Medulla oblongata (tissue), 1 donor: ENCODE measurements at regions not wholly inside any gene's neighbourhood (a gene's known extent, or its start where the extent isn't known, plus 50 kb on each side); places are given as distances from the start of the nearest gene placed in this dataset.
A peak's percentile ranks its signal among the peaks of the same experiment; 100 is the strongest.

ENCODE experiments used
- DNase-seq: peaks from one replicate; pipeline ENCODE4 v3.0.0-alpha.2; 2015; ENCODE audit errors: extremely low spot score

DNA sequence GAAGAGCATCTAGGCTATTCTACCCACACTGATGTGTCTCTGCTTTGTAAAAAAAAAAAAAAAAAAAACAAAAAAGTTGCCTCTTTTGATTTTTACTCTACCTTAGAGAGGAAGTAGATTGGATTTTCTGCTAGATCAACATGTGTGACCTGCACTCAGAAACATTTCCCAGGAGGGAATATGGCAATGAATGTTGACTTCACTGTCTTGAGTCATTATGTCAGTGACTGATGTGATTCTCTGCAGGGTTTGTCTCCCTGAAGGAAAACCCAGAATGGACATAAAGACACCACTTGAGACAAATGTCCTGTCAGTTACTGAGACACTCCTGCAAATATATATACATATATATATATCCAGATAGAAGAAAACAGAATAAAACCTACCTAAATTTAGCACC lies 370.3 kb downstream of the BMPER start:
- DNase-seq: no peak

DNA sequence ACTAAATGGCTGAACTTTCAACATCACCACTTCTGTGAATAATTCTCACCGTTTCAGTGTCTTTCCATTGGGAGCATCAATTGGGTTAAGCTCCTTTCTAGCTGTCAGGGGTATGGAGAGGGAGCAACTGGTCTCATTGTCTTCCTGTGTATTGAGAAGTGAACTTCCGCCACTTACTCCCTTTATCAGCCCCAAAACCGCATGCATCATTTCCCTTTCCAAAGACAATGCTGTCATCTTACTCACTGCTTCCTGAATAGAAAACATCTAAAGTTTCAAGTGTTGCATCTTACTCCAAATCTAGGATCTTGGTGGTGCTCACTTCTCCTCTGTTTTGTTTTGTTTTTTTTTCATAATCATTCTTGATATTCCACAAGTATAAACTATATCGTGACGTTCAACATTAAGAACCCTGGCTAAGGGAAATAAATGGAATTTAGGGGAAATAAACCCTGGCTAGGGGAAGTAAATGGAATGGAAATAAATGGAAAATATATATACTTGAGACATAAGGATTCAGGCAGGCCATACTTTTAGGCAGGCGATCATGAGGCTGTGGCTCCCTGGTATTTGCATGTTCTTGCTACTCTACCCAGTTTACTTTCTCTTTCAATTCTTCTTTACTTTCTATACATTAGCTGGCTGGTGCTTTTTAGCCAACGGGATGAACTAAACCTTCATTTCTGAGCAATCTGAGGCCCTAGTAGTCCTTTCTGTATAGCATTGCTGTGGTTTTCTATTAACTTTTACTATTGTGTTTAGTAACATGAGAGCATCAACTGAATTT lies 371.9 kb downstream of the BMPER start:
- no peak for DNase-seq

DNA sequence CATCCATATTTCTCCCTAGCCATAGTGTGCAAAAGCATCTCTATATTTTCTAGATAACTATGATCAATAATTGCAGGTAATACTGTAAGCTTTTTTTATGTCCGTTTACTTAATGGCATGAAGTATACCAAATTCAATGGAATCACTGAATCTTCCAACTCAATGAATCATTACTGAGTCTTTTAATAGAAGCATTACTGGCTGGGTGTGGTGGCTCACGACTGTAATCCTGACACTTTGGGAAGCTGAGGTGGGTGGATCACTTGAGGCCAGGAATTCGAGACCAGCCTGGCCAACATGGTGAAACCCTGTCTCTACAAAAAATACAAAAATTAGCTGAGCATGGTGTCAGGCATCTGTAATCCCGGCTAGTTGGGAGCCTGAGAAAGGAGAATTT lies 372.5 kb downstream of the BMPER start:
- no peak for DNase-seq

DNA sequence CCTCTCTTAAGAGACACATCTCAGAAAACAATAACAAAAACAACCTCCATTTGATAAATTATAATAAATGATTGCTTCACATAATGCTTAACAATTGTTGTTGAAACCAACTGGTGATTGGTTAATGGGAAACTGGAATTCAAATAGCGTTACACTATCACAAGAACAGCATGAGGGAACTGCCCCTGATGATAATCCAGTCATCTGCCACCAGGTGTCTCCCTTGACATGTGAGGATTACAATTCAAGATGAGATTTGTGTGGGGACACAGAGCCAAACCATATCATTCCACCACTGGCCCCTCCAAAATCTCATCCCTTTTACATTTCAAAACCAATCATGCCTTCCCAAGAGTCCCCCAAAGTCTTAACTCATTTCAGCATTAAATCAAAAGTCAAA lies 375.9 kb downstream of the BMPER start:
- no peak for DNase-seq

DNA sequence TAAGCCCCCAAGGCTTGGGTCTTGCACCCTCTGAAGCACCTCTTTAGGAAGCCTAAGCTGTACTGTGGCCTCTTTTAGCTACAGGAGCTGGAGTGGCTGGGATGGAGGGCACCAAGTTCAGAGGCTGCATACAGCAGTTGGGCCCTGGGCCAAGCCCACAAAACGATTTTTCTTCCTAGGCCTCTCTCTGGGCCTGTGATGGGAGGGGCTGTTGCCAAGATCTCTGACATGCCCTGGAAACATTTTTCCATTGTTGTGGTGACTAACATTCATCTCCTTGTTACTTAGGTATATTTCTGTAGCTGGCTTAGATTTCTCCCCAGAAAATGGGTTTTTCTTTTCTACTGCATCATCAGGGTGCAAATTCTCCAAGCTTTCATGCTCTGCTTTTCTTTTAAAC lies 375.7 kb upstream of the NPSR1 start:
- no peak for DNase-seq

DNA sequence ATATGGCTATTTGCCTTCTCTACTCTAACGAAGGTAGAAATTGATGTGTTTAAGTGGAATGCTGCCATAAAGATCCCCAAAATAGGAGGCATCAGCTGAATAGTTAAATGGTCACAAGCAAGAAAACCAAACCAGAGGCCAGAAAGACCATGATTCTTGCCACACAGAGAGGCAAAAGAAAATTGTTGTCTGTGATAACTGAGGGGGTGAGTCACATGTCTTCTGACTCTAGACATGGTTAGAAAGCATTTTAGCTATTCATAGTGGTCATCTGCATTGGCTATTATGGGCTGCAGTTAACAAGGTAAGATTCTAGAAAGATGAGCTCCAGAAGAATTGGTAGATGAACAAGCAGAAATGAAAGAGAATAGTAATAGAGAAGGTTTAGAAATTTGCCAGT lies 361.4 kb upstream of the NPSR1 start:
- DNase-seq: no peak

DNA sequence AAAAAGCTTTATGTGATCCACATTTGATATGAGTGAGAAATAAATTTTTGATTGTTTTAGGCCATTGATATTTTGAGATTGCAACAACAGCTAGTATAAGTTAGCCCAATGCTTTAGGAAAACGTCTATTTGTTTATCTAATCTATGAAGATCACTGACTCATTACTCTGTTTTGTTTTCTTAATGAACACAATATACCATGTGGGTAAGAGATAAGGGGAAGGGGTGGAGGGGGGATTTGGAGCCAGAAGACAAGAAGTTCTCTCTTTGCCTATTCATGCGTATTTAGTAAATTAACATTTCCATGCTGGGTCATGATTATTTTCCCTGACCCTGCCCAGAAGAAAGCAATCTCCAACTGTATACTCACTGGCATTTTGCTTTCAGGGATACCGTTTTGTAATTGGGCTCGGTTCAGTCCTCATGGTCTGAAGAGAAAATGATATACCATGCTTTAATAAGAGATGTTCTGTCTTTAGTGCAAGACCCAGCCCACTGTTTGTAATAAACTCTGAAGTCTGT lies 359.5 kb upstream of the NPSR1 start:
- DNase-seq: no peak

DNA sequence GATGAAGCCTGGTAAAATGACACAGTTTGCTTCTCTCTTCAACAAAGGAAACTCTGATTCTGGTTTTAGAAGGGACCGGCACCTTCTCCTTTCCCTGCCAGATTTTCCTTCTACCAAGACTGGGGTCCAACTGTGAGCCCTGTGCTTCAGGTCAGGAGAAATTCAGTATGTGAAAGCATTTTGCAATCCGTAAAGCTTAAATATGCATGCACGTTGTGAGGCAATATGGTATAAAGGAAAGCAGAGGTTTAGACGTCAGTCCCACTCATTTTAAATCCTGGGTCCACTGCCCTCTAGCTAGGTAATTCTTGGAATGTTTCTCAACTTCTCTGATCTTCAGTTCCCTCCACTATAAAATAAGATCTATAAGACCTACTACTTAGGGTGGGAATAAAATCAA lies 359.0 kb upstream of the NPSR1 start:
- DNase-seq: no peak

DNA sequence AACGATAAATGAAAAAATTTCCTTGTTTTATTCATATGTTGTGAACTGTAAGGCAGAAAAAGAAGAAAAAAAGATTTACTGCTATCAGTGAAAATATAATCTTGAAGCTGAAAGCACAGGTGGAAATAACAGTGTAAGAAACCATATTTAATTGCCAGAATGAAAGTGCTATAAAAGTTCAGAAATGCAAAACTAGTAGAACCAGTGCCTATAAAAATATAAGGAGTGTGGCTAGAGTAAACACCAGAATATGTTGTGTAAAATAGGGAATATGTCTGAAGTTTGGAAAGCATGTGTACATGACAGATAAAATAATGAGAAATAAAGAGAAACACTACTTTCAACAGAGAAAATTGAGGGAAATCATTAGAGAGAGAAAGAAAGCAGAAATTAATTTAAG lies 350.5 kb upstream of the NPSR1 start:
- DNase-seq: no peak

DNA sequence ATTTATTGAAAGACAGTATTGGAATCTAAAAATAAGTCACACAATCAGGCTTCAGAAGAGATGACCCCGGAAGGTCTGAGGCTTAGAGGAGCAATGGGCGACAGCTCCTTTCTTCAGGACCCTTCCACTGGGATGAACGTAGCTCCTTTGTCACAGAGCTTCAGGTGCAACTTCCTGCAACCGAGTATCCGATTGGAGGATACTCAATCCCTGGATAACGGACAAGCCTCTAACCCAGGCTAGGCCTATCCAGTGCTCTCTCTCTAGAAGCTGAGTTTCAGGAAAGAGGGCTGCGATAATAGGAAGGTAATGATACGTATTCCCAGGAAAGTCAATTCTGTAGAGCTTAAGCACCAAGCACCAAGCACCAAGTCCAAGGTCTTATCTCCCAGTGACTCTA lies 349.4 kb upstream of the NPSR1 start:
- DNase-seq: no peak

DNA sequence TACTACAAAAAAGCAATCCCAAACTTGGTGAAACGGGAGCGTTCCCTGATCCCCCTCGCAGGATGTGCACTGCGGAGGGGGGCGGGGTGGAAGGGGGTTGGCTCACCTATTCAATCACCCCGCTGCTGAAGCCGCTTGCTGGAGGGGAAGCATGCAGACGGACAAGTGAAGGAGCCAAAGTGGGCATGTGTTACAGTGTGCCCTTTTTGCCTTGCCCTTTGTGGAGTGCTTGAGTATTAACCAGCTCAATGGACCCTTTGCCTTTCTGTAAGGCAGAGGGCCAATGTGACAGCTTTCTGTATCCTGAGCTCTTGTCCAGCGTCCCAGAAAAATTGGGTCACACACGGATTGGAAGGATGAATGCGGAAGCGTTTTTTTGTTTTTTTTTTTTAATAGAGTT lies 348.9 kb upstream of the NPSR1 start:
- DNase-seq: no peak

DNA sequence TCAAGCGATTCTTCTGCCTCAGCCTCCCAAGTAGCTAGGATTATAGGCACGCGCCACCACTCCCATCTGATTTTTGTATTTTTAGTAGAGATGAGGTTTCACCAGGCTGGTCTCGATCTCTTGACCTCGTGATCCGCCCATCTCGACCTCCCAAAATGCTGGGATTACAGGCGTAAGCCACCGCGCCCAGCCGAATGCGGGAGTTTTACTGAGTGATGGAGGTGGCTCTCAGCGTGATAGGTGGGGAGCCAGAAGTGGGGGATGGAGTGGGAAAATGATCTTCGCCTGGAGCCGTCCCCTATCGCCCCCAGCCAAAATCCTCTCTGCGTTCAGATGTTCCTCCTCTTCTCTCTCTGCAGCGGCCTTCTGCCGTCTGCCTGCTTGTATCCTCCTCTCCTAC lies 348.4 kb upstream of the NPSR1 start:
- no peak for DNase-seq

DNA sequence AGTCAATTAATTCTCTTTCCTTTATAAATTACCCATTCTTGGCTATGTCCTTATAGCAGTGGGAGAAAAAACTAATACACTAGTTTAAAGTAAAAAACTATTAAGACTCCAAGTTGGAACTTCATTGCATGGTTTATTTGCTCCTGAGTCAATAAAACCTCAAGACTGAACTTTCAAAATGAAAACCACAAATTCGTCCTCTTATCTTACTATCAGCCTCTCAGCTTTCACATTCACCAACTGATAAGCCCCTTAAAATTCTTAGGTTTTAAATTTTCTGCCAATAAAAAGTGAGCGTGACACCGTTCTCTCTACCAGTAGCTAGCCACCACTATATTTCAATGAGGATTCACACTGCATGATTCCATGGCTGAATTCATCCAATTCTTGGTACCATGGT lies 346.4 kb upstream of the NPSR1 start:
- no peak for DNase-seq

DNA sequence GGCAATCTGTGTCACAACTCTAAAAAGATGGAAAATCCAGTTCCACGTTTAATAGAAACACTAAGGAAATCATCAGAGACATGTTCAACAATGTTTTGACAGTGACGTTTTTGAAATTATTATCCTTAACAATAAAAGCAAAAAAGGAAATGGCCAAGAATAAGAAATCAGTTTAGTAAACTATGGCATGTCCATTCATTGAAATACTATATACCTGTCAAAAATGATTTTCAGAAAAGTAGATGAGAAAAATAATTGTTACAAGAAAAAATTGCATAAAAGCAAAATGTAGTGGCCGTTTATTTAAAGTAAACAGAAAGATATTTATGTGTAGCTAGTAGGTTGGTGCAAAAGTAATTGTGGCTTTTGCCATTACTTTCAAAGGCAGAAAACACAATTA lies 345.4 kb upstream of the NPSR1 start:
- no peak for DNase-seq

DNA sequence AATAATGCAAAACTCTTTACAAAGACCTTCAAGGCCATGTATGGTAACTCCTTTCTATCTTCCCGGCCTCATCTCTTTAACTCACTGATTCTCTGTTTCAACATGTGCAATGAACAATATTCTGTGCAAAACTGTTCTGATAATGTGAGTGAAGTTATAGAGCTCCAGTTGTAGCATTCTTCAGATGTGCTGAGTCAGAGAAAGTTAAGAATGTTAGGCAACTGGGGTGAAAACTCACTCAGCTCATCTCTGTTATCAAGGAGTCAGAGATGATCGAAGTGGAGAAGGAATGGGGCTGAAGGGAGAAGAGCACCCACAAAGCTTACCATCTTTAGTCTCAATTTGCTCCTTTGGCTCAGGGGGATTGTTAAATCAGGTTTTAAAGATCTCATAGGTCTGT lies 344.7 kb upstream of the NPSR1 start:
- no peak for DNase-seq

DNA sequence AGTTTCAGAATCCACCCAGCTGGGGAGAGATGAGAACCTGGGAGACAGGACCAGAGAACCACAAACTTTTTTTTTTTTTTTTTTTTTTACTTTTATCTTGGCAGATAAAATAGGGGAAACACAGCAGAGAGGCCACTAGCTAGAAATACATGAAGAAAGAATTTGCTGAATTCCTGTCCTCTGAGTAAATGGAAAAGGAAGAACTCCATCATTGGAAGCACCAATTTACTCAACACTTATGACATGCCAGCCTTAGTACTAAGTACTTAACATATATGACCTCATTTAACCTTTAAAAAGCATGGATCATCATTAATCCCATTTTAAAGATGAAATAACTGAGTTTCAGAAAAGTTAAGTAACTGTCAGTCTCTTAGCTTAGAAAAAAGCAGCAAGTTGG lies 343.0 kb upstream of the NPSR1 start:
- DNase-seq: no peak

DNA sequence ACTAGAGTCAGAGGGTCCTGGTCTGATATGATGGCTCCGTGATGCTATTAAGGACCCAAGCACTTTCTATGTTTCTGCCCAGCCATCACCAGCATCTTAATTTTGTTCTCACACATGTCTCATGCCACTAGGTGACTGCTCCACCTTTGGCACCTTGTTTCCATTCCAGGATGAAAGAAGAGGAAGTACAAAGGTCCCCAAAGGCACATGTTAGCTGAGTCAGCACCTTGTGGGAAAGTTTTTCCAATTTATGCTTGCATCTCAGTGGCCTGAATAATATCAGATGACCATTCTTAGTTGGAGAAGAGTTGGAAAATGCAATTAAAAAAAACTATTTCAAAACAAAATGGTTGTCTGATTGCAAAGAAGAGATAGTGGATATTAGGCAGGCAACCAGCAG lies 341.0 kb upstream of the NPSR1 start:
- DNase-seq: no peak

DNA sequence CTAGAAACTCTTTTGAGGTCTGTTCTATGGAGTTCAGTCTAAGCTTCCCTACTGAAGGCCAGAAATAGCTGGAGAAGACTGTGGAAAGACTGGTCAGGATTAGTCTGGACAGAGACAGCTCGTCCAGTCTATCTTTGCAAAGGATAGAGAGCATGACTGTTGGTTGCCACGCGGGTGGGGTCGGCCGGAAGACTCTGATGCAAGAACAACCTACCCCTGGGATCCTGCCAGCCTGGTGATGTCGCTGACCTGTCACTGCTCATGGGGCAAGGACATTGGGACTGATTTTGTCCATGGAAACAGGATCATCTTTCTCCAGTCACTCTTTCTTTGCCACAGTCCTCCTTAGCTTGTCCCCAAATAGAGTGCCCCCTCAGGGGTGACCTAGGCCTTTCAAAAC lies 337.6 kb upstream of the NPSR1 start:
- DNase-seq: no peak

DNA sequence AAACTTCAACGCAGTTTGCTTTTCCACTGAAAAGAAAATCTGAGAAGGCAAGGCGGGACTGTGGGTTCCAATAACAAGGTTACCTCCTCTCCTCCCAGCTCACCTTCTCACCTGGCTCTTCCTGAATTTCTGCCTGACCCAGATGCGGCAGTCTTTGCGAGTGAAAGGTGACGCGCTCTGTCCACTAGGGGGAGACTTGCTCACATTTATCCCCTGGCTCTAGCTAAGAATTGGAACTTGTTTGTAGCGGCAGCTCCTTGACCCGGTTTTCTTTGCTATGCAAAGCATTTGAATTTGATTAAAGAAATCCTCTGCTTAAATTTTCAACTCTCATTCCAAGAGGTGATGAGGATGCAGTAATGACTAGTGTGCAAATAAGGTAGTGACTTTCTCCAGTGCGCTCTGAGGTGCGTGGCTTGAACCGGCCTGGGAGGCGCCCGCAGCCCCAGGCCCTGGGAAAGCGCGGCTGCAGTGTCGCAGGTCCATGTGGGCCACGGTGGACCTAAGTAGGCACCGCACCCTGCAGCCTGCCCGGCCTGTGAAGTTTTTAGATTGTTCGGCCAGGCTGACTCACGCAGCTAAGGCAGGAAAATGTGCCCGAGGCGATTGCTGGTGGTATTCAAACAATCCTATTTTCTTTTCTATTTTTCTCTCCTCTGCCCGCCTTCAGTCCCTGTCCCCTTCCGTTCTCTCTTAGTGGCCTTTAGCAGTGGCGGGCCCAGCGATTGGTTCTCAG lies 336.9 kb upstream of the NPSR1 start:
- peak; percentile 72 for DNase-seq

DNA sequence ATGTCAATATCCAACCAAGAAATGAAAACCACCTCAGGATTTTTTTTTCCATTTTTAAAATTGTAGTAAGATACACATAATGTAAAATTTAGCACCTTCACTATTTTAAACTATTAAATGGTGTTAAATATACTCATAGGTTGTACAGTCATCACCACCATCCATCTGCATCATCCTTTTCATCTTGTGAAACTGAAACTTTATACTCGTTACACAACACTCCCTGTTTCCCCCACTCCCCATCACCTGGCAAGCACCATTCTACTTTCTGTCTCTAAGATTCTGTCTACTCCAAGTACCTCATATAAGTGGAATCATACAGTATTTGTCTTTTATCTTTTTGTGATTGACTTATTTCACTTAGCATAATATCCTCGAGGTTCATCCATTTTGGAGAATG lies 335.2 kb upstream of the NPSR1 start:
- DNase-seq: no peak

DNA sequence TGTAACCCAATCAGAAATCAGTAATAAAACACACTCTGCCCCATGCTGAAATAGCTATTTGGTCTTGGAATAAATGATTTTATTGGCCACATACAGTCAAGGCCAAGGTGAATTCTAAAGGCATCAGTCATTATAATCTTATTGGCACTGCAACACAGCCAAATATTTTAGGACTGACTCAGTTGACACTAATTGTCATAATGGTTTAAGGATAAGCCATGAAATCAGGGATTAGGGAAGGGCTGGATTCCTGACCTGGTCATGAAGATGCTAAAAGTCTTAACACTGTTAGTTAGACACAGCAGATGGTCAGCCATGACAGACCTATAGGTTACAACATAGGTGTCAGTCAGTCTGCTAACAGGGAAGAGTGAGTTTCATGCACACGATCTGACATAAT lies 330.3 kb upstream of the NPSR1 start:
- no peak for DNase-seq

DNA sequence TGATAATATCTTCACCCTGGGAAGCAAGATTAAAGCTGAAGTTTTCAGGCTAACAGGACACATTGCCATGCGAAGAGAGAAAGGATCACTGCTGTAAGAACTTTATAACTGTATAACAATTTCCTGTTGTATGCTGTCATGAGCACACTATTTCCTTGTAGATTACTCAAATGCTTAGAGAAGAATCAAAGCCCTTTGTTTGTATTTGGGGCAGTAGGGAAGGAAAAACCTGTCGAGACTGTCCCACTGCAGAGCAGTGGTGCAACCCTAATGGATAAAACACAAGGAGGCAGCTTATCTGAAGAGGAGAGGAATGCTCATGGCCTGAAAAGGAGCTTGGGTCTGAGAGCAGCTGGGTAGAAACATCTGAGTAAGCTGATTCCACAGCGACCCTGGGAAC lies 327.7 kb upstream of the NPSR1 start:
- no peak for DNase-seq

DNA sequence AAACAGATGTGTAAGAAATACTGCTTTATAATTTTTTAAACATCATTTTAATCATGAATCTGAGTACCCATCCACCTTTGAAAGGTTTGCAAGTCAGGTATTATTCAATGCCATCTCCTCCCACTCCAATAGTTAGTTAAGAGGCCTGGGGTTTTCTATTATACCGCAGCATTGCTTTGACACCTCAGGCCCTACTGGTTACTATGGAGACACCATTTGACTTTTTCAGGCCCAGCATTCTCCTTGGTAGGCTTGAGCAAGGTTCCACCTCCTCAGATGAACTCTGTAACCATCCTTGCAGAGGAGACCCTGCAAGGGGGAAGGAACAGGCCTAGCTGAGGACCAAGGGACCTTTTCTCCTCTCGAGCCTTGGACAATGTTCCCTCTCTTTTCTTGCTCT lies 326.9 kb upstream of the NPSR1 start:
- DNase-seq: no peak
